ENCODE measurements at regions not wholly inside any gene's neighbourhood (a gene's known extent, or its start where the extent isn't known, plus 50 kb on each side); places are given as distances from the start of the nearest gene placed in this dataset.

DNA sequence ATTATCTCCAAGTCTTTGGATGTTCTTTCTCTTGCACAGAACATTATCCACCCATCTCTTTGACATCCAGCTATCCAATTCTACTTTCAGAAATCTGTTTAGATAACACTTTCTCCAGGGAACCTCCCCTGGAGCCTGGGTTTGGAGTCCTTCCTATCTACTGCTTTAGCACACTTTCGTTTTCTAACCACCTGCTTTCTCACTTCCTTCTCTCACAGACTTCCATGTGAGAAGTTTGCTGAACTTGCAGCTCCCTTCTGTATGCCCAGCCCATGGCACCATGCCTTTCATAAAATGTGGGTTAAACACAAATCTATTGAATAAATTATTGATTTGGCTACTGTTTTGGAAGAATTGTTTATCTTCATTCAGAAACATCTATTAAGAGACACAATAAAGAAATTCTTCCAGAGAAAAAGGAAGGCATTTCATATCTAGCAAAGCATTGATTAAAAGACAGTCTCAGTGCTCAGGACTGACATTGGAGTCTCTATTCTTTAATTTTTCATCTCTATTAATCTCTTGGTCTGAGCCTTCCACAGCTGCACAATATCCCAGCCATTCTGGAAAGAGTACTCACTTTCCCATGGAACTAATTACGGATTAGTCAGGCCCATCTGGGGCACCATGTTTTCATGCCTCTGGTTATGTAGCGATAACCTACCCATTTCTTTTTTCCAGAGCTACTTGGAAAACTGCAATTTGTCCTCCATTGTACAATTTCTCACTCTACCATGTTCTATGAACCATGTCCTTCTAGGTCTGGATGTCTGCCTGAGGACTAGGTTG, 1077.3 kb downstream of the SORCS3 start:
- ChIA-PET POLR2A (no interaction called here), CTCF (no interaction called here)
- no peak overlapping the region for H3K4me3 Mint-ChIP-seq
- no peaks in the 10 kb centered on the region for H3K27me3 Mint-ChIP-seq
- DNase-seq = no peak
- no peak overlapping the region for H3K27ac Mint-ChIP-seq
- no peaks in the 10 kb centered on the region for H3K4me1 Mint-ChIP-seq
- H3K36me3 Mint-ChIP-seq (ENCODE audit: low read depth) = no peaks in the 10 kb centered on the region
- H3K9me3 Mint-ChIP-seq = peaks cover 2% of the 10 kb centered on the region

- CTCF ChIA-PET = no interaction called here
These were observed 1073.6 kb downstream of the SORCS3 start for GRCh38 chr10:105714728-105715127.

GRCh38 chr10:105707603-105708002, 1066.5 kb downstream of the SORCS3 start:
- no peak overlapping the region for H3K27ac Mint-ChIP-seq
- ChIA-PET CTCF (no interaction called here), POLR2A (no interaction called here)
- DNase-seq = no peak
- no peaks in the 10 kb centered on the region for H3K4me1 Mint-ChIP-seq
- no peaks in the 10 kb centered on the region for H3K36me3 Mint-ChIP-seq (ENCODE audit: low read depth)
- H3K27me3 Mint-ChIP-seq = no peaks in the 10 kb centered on the region
- H3K9me3 Mint-ChIP-seq = no peaks in the 10 kb centered on the region
- no peak overlapping the region for H3K4me3 Mint-ChIP-seq

More at GRCh38 chr10:105714728-105715127, 1073.6 kb downstream of the SORCS3 start:
- POLR2A ChIA-PET = no interaction called here
- DNase-seq = no peak
- H3K4me3 Mint-ChIP-seq = no peak overlapping the region
- H3K9me3 Mint-ChIP-seq = peaks cover 2% of the 10 kb centered on the region
- no peaks in the 10 kb centered on the region for H3K27me3 Mint-ChIP-seq
- H3K36me3 Mint-ChIP-seq (ENCODE audit: low read depth) = no peaks in the 10 kb centered on the region
- no peaks in the 10 kb centered on the region for H3K4me1 Mint-ChIP-seq
- no peak overlapping the region for H3K27ac Mint-ChIP-seq

GRCh38 chr10:105706281-105707026, 1065.4 kb downstream of the SORCS3 start:
- POLR2A ChIA-PET = no interaction called here
- Mint-ChIP-seq H3K9me3 (no peaks in the 10 kb centered on the region), H3K27me3 (no peaks in the 10 kb centered on the region), H3K4me3 (no peak overlapping the region), H3K4me1 (no peaks in the 10 kb centered on the region), H3K27ac (no peak overlapping the region), H3K36me3 (ENCODE audit: low read depth) (no peaks in the 10 kb centered on the region)
- DNase-seq = no peak
- CTCF ChIA-PET = no interaction called here

GRCh38 chr10:105702211-105702610, 1061.1 kb downstream of the SORCS3 start:
- no peaks in the 10 kb centered on the region for H3K36me3 Mint-ChIP-seq (ENCODE audit: low read depth)
- POLR2A ChIA-PET = no interaction called here
- H3K27me3 Mint-ChIP-seq = no peaks in the 10 kb centered on the region
- H3K4me1 Mint-ChIP-seq = no peaks in the 10 kb centered on the region
- no peak overlapping the region for H3K4me3 Mint-ChIP-seq
- CTCF ChIA-PET = no interaction called here
- H3K27ac Mint-ChIP-seq = no peak overlapping the region
- DNase-seq = no peak
- H3K9me3 Mint-ChIP-seq = no peaks in the 10 kb centered on the region

- H3K27me3 Mint-ChIP-seq = no peaks in the 10 kb centered on the region
- H3K27ac Mint-ChIP-seq = no peak overlapping the region
- H3K4me3 Mint-ChIP-seq = no peak overlapping the region
- CTCF ChIA-PET = no interaction called here
- no peak for DNase-seq
- no peaks in the 10 kb centered on the region for H3K4me1 Mint-ChIP-seq
- H3K9me3 Mint-ChIP-seq = no peaks in the 10 kb centered on the region
- H3K36me3 Mint-ChIP-seq (ENCODE audit: low read depth) = no peaks in the 10 kb centered on the region
- POLR2A ChIA-PET = no interaction called here
These were observed 1059.1 kb downstream of the SORCS3 start for GRCh38 chr10:105700218-105700617.

- Mint-ChIP-seq H3K27ac (no peak overlapping the region), H3K4me3 (no peak overlapping the region), H3K27me3 (no peaks in the 10 kb centered on the region), H3K9me3 (no peaks in the 10 kb centered on the region), H3K36me3 (ENCODE audit: low read depth) (no peaks in the 10 kb centered on the region), H3K4me1 (no peaks in the 10 kb centered on the region)
- ChIA-PET POLR2A (no interaction called here), CTCF (no interaction called here)
- DNase-seq = no peak
These were observed 1058.4 kb downstream of the SORCS3 start for GRCh38 chr10:105699504-105699903.

GRCh38 chr10:105698592-105698991, 1057.5 kb downstream of the SORCS3 start:
- H3K27ac Mint-ChIP-seq = no peak overlapping the region
- no peaks in the 10 kb centered on the region for H3K36me3 Mint-ChIP-seq (ENCODE audit: low read depth)
- ChIA-PET POLR2A (no interaction called here), CTCF (no interaction called here)
- no peaks in the 10 kb centered on the region for H3K27me3 Mint-ChIP-seq
- H3K4me3 Mint-ChIP-seq = no peak overlapping the region
- no peaks in the 10 kb centered on the region for H3K9me3 Mint-ChIP-seq
- DNase-seq = no peak
- H3K4me1 Mint-ChIP-seq = no peaks in the 10 kb centered on the region

- H3K27ac Mint-ChIP-seq = no peak overlapping the region
- CTCF ChIA-PET = no interaction called here
These were observed 1056.2 kb downstream of the SORCS3 start for GRCh38 chr10:105697290-105697780.

DNA sequence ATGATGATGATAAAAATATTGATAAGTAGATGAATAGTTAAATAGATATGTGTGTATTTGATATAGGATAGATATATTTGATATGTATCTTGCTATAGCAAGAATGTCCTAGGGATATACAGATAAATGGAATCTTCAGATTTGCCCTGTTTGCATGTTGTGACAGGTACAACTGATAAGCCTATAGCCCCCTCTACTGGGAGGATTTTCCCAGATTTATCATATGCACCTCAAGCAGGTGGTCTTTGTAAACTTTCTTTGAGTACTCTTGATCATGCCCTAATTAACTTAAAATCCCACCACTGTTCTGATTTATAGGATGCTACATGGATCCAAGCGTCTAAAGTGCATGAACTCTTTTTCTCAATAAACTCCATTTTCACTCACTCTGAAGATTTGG, 1050.7 kb downstream of the SORCS3 start:
- Mint-ChIP-seq H3K36me3 (ENCODE audit: low read depth) (no peaks in the 10 kb centered on the region), H3K27ac (no peak overlapping the region), H3K4me3 (no peak overlapping the region), H3K27me3 (no peaks in the 10 kb centered on the region), H3K4me1 (no peaks in the 10 kb centered on the region), H3K9me3 (no peaks in the 10 kb centered on the region)
- CTCF ChIA-PET = no interaction called here
- POLR2A ChIA-PET = no interaction called here
- DNase-seq = no peak

More at GRCh38 chr10:105697290-105697780, 1056.2 kb downstream of the SORCS3 start:
- Mint-ChIP-seq H3K27me3 (no peaks in the 10 kb centered on the region), H3K4me3 (no peak overlapping the region), H3K36me3 (ENCODE audit: low read depth) (no peaks in the 10 kb centered on the region), H3K9me3 (no peaks in the 10 kb centered on the region), H3K4me1 (no peaks in the 10 kb centered on the region)
- POLR2A ChIA-PET = no interaction called here
- no peak for DNase-seq

DNA sequence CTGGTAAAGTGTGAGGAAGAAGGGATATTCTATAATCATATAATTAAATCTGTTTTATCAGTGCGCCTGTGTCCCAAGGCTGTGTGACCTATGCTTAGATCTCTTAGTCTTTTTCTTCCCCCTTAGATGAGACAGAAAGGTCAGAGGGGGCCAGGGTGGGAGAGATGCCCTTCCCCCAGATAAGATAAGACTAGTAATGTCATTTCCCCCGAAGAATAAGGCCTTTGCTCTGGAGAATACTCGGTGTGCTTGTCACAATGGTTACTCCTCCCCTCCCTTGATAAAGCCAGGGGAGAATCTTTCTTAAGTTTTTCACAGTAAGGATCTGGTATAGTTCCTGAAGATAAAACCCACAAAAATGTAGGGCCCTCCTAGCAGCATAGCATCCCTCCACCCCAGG, 1041.8 kb downstream of the SORCS3 start:
- H3K27ac Mint-ChIP-seq = no peak overlapping the region
- H3K36me3 Mint-ChIP-seq (ENCODE audit: low read depth) = no peaks in the 10 kb centered on the region
- CTCF ChIA-PET = no interaction called here
- no peaks in the 10 kb centered on the region for H3K4me1 Mint-ChIP-seq
- H3K27me3 Mint-ChIP-seq = no peaks in the 10 kb centered on the region
- no peak for DNase-seq
- POLR2A ChIA-PET = no interaction called here
- H3K9me3 Mint-ChIP-seq = peaks cover 18% of the 10 kb centered on the region
- no peak overlapping the region for H3K4me3 Mint-ChIP-seq

GRCh38 chr10:105681051-105681450, 1040.0 kb downstream of the SORCS3 start:
- no peaks in the 10 kb centered on the region for H3K36me3 Mint-ChIP-seq (ENCODE audit: low read depth)
- ChIA-PET POLR2A (no interaction called here), CTCF (no interaction called here)
- H3K9me3 Mint-ChIP-seq = peaks cover 18% of the 10 kb centered on the region
- no peak overlapping the region for H3K4me3 Mint-ChIP-seq
- DNase-seq = no peak
- no peak overlapping the region for H3K27ac Mint-ChIP-seq
- no peaks in the 10 kb centered on the region for H3K4me1 Mint-ChIP-seq
- H3K27me3 Mint-ChIP-seq = no peaks in the 10 kb centered on the region

DNA sequence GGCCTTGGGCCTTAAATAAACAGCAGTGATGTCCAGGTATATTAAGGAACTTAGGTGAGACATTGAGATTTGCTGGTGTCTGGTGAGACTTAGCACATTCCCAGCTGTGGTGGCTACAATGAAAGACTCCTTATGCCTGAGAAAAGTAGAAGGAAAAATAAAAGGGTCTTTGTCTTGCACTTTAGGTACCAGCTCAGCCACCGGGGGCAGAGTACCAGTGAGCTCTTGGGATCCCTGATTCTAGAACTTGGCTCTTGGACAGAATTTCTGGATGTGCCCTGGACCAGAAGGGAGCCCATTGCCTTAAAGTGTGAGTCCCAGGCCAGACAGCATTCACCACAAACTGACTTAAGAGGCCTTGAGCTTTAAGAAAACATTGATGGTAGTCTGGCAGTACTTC, 1038.7 kb downstream of the SORCS3 start:
- DNase-seq = no peak
- Mint-ChIP-seq H3K27me3 (no peaks in the 10 kb centered on the region), H3K36me3 (ENCODE audit: low read depth) (no peaks in the 10 kb centered on the region), H3K4me1 (no peaks in the 10 kb centered on the region), H3K27ac (no peak overlapping the region), H3K9me3 (peaks cover 19% of the 10 kb centered on the region), H3K4me3 (no peak overlapping the region)
- ChIA-PET POLR2A (no interaction called here), CTCF (no interaction called here)

DNA sequence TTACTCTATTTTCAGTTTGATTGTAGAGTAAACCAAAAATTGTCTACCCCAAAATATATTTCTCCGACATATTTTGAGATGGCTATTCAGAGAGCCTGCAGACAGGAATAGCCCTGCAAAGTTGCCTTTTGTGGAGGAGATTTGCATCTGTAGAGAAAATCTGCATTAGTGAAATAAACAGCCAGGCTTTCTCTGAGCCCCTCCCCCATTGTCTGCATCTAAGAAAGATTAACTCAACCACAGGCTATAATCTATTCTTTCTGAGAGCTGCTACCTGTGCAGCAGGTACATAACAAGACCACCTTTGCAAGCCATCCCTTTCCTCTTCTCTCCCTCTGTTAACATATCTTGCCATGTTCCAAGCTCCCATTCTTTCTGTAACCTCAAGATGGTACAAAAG, 1034.2 kb downstream of the SORCS3 start:
- H3K4me1 Mint-ChIP-seq = no peaks in the 10 kb centered on the region
- no peak overlapping the region for H3K4me3 Mint-ChIP-seq
- H3K27me3 Mint-ChIP-seq = no peaks in the 10 kb centered on the region
- DNase-seq = no peak
- H3K27ac Mint-ChIP-seq = no peak overlapping the region
- peaks cover 4% of the 10 kb centered on the region for H3K9me3 Mint-ChIP-seq
- POLR2A ChIA-PET = no interaction called here
- no peaks in the 10 kb centered on the region for H3K36me3 Mint-ChIP-seq (ENCODE audit: low read depth)
- CTCF ChIA-PET = no interaction called here

Data from activated CD4-positive, alpha-beta T cell treated with anti-CD3 and anti-CD28 coated beads, Interleukin-2, amount 10 ng/mL, durations not matched to agents 7 days and 5 days (primary cell).